ENCODE measurements at regions not wholly inside any gene's neighbourhood (a gene's known extent, or its start where the extent isn't known, plus 50 kb on each side); places are given as distances from the start of the nearest gene placed in this dataset.

DNA sequence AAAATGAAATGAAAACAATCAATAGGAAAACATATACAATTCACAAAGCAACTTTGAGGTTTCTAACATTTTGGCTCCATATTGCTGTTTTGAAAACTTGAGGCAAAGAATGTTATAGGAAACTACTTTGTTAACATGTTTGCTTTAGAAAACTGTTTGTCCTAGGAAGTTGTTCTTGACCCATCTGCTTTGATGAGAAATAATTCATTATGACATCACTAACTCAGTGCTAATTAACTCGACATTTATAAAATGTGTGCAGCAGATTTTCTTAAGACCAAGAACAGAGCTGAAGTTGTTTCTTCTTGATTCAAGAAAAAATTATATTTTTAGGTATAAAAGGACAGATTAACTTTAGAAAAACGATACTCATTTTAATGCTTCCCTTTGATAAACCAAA, 94.7 kb downstream of the SOX9 start:
- no peak overlapping the region for H3K27ac ChIP-seq
- WGBS, 2 donors, result 50 to 62% methylated on average over 2 of the region's 2 CpGs
- peaks cover 7% of the 10 kb centered on the region for H3K4me1 ChIP-seq
- H3K27me3 ChIP-seq, result no peaks in the 10 kb centered on the region
- H3K36me3 ChIP-seq (ENCODE audit: low read depth, missing control alignments), result no peaks in the 10 kb centered on the region
- H3K4me3 ChIP-seq, result no peak overlapping the region
- intact Hi-C loops (cut with DNase I; ENCODE audit: low total_unique reads), result no loop called here
- TF ChIP-seq POLR2A (IDR thresholded peaks at IDR 0.05) (no peak), CTCF (IDR thresholded peaks at IDR 0.05) (no peak)
- no peak for DNase-seq
- no peaks in the 10 kb centered on the region for H3K9me3 ChIP-seq

DNA sequence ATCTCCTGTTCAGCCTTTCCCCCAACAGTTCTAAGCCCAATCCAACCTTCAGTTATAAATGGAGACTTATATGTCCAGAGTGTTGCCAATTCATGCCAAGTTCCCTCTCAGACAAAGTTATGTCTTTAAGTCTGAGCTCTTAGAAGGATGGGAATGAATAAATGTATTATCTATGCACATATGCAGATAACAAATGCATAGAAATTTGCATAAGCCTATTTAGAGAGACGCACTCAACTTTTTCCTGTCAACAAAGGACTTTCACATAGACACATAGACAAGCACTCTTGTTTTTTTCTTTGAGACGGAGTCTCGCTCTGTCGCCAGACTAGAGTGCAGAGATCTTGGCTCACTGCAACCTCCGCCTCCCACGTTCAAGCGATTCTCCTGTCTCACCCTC, 95.1 kb downstream of the SOX9 start:
- TF ChIP-seq CTCF (IDR thresholded peaks at IDR 0.05) (no peak), POLR2A (IDR thresholded peaks at IDR 0.05) (no peak)
- H3K9me3 ChIP-seq, result no peaks in the 10 kb centered on the region
- no peak overlapping the region for H3K4me3 ChIP-seq
- H3K4me1 ChIP-seq, result peaks cover 7% of the 10 kb centered on the region
- no peak for DNase-seq
- H3K27me3 ChIP-seq, result no peaks in the 10 kb centered on the region
- no peak overlapping the region for H3K27ac ChIP-seq
- H3K36me3 ChIP-seq (ENCODE audit: low read depth, missing control alignments), result no peaks in the 10 kb centered on the region
- WGBS, 2 donors, result 90 to 94% methylated on average over 7 of the region's 7 CpGs
- intact Hi-C loops (cut with DNase I; ENCODE audit: low total_unique reads), result no loop called here

- WGBS, 2 donors, result 7 to 8% methylated on average over 22 to 23 of the region's 23 CpGs
- intact Hi-C loops (cut with DNase I; ENCODE audit: low total_unique reads), result no loop called here
- DNase-seq, result no peak
- H3K4me1 ChIP-seq, result peaks cover 7% of the 10 kb centered on the region
- no peaks in the 10 kb centered on the region for H3K27me3 ChIP-seq
- H3K36me3 ChIP-seq (ENCODE audit: low read depth, missing control alignments), result no peaks in the 10 kb centered on the region
- H3K27ac ChIP-seq, result no peak overlapping the region
- no peaks in the 10 kb centered on the region for H3K9me3 ChIP-seq
- TF ChIP-seq POLR2A (IDR thresholded peaks at IDR 0.05) (no peak), CTCF (IDR thresholded peaks at IDR 0.05) (no peak)
- H3K4me3 ChIP-seq, result peak overlapping the region in 1 of 2 donors; percentile 26
Observed at GRCh38 chr17:72219137-72219823, 98.5 kb downstream of the SOX9 start.

DNA sequence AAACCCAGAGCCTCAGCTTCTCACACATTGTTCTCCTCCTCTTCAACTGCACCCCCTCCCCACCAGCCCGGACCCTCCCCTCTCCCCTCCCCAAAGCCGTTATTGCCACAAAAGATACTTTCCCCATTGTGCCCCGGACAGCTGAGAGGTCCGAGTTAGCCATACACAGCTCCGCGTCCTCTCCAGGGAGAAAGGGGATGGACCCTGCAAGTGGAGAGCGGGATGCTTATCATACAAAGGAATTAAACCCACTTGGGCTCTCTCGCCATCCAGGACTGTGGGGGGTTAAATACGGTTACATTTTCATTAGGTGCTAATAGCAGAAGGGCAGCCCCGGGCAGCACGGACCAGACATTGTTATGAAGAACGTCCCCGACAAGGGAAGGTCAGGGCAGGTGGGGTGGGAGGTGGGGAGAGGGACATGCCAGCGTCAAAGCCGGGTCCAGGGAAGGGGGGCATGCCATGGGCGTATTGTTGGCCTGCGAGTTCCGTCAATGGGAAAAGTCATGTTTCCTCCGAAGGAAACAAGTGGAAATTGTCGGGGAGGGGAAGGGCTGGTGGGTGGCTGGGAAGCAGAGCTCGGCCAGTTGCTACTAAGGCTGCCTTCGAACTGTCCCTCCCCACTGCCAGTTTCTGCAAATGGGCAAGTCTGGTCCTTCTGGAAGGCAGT, 99.1 kb downstream of the SOX9 start:
- DNase-seq, result no peak
- no peaks in the 10 kb centered on the region for H3K9me3 ChIP-seq
- TF ChIP-seq CTCF (IDR thresholded peaks at IDR 0.05) (no peak), POLR2A (IDR thresholded peaks at IDR 0.05) (no peak)
- H3K27me3 ChIP-seq, result no peaks in the 10 kb centered on the region
- H3K4me1 ChIP-seq, result peaks cover 7% of the 10 kb centered on the region
- H3K4me3 ChIP-seq, result peak overlapping the region in 1 of 2 donors; percentile 26
- H3K27ac ChIP-seq, result no peak overlapping the region
- no peaks in the 10 kb centered on the region for H3K36me3 ChIP-seq (ENCODE audit: low read depth, missing control alignments)
- intact Hi-C loops (cut with DNase I; ENCODE audit: low total_unique reads), result no loop called here
- WGBS, 2 donors, result 6 to 7% methylated on average over 22 of the region's 22 CpGs

Data from testis (tissue), 2 donors.